DMS53 treated with DMSO at 0.1 percent for 48 hours (cell line): ENCODE measurements at regions not wholly inside any gene's neighbourhood (a gene's known extent, or its start where the extent isn't known, plus 50 kb on each side); places are given as distances from the start of the nearest gene placed in this dataset.
"Not testable (repeated sequence)": the region's sequence is repeated elsewhere in the genome, so short reads cannot be mapped to it uniquely, and the experiment has no call there.

Experiments
- DNase-seq: peaks from one replicate; lab custom pipeline; 2025; ENCODE audit not compliant: unreplicated experiment; lab: John Stamatoyannopoulos, UW

DNA sequence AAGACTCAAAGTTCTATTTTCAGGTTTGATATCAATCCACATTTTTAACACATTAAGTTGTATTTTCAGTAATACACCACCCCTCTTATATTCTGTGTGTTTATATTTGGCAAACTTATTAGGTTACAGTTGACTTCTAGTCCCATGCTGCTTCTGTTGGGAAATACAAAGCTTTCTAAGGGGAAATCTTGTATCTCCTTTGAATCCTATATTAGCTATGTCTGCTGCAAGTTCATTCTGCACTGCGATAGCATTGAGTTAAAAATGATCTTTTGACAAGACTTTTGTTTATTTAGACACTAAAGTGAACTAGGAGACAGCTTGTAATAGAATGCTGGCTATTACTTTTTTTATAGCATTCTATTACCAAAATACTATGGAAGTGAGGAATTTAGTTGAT, 625.1 kb upstream of the ANKRD30A start:
- DNase-seq: no peak

- DNase-seq: no peak
Measured at GRCh38 chr10:36499693-36500092, 625.7 kb upstream of the ANKRD30A start.

- DNase-seq: no peak
Measured at GRCh38 chr10:36496758-36497157, 628.6 kb upstream of the ANKRD30A start.

DNA sequence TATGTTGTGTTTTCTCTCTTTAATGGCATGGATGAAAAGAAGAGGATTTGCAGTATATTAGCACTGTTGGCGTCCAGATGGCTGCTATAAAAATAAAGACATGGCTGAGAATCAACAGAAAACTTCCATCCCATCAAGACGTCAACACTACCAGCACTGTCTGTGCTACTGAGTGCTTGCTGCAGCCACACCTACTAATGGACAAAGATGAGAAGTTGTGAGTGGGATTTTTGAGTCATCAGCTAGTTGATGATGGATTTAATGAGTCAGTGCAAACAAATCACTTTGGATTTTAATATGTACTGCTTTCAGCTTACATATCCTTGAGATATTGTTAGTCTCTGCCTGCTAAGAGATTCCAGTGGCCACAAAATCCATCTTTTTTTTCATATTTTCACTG, 631.0 kb upstream of the ANKRD30A start:
- no peak for DNase-seq

DNA sequence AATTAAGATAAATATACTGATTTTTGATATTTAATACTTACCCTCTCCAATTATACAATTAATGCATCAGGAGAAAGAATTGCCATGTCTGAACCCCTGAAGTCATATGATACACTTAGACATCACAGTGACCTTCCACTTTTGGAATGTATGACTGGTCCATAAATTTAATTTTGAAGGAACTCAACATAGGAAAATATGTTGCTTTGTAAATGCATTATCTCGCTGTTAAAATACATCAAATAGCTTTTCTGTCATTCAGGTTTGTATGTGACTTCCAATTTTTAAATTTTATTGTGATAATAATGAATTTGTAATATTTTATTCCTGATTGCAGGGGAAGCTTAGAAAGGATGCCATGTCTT, 631.9 kb upstream of the ANKRD30A start:
- no peak for DNase-seq

- no peak for DNase-seq
Measured at GRCh38 chr10:36492590-36493515, 632.5 kb upstream of the ANKRD30A start.

DNA sequence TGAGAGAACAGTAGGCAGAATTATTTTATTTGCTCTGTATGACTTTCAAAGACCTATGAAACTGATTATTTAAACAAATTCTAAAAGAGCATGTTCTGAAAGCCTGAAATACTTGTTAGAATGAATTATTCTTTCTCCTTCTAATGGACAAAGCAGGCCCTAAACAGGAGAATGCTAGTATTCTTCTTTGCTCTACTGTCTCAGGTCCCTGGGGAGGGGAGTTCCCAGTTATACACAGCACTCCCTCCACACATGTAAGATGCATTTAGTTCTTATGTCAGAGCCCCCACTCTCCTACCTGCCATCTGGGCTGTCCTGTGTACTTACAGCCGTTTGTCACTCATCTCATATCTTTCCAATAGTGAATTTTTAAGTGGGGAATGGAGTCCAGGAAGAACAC, 633.5 kb upstream of the ANKRD30A start:
- DNase-seq: no peak

GRCh38 chr10:36489611-36490228, 635.7 kb upstream of the ANKRD30A start:
- no peak for DNase-seq

DNA sequence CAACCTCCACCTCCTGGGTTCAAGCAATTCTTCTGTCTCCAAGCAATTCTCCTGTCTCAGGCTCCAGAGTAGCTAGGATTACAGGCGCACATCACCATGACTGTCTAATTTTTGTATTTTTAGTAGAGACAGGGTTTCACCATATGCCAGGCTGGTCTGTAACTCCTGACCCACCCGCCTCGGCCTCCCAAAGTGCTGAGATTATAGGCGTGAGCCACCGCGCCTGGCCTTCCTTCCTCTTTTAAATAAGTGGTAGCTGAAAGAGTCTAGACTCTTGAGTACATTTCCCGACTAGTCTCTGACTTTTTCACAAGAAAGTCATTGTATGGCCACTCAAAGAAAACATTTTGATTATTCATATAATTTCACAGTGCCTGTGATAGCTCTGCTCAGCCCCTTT, 636.2 kb upstream of the ANKRD30A start:
- DNase-seq: no peak

DNA sequence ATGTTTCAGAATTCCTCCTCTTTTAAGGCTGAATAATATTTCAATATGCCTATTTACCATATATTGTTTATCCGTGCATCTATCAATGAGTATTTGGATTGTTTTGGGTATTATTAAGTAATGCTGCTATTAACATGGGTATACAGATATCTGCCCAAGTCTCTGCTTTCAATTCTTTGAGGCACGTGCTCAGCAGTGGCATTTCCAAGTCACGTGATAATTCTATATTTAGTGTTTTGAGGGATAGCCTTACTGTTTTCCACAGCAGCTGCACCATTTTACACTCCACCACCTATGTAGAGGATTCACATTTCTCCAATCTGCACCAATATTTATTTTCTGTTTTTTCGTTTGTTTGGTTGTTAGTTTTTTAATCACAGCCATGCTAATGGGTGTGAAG, 636.8 kb upstream of the ANKRD30A start:
- no peak for DNase-seq

DNA sequence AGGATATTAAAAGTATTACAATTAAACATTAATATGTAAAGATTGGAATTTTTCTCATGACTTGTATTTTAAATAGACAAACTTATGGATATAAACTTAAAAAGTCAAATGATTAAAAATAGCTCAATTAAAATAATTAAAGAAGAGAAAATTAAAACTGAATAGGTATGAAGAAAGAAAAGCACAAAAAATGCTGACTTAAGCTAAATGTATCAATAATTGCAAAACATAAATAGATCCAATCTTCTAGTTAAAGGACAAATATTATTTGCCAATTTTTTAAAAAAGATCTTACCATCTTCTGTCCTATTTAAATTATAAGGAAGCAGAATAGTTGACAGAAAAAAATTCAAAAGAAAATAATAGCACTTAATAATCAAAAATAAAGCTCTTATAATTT, 646.3 kb upstream of the ANKRD30A start:
- no peak for DNase-seq

DNA sequence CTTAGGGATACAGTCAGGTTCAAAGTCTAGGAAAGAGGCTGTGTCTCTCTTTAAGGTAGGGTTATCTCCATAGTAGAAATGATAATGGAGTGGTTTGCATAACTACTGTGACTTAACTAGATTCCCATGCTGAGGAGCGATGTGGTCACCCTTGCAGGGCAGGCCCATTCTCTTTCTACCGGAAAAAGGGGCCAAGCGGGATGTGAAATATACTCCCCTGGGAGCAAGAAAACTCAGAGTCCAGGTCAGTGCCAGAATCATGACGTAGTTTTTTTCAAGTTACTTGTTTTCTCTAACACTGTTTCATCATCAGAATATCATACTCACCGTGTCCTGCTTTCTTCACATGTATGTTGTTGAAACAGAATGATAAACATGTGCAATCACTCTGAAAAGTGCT, 649.0 kb upstream of the ANKRD30A start:
- DNase-seq: no peak

DNA sequence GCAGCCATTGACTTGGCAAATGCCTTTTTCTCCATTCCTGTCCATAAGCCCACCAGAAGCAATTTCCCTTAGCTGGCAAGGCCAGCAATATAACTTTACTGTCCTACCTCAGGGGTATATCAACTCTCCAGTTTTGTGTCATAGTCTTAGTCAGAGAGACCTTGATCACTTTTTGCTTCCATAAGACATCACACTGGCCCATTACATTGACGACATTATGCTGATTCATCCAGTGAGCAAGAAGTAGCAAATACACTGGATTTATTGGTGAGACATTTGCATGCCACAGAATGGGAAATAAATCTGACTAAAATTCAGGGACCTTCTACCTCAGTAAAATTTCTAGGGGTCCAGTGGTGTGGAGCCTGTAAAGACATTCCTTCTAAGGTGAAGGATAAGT, 649.7 kb upstream of the ANKRD30A start:
- no peak for DNase-seq

GRCh38 chr10:36474456-36474855, 650.9 kb upstream of the ANKRD30A start:
- no peak for DNase-seq

- DNase-seq: no peak
Measured at GRCh38 chr10:36473122-36473521, 652.3 kb upstream of the ANKRD30A start.

DNA sequence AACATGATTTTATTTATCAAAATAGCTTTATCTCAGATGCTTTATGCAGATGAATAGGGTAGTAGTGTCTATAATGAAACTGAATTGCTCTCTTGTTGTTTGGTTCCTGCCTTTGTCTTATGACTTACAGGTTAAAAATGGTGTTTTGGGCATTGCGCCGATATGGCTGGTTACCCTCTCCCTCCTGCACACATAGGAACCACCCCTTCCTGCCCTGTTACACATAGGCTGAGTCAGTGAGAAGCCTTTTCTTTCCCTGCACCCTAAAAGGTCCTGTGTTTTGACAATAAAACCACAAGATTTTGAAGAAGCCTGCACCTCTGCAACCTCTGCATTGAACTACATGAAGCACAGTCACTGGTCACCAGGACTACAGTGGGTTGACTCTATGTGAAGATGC, 655.8 kb upstream of the ANKRD30A start:
- DNase-seq: no peak

DNA sequence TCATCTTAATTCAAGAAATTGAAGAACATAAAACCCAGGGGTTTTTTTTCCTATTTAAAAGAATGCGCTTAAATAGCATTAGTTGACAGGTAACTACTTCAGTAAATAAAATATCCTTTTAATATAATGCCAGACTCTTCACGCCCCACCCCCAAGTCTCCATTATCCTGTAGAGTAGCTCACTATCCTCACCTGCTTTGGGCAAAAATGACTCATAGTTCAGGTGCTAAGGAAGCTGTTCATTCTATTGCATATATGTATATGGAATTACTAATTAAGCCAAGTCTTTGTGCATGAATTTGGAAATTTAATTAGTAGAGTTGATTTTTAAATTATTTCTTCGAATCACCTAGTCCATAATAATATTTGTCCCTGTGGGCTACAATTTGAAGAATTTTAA, 656.8 kb upstream of the ANKRD30A start:
- DNase-seq: no peak

GRCh38 chr10:36465604-36466379, 659.6 kb upstream of the ANKRD30A start:
- no peak for DNase-seq

DNA sequence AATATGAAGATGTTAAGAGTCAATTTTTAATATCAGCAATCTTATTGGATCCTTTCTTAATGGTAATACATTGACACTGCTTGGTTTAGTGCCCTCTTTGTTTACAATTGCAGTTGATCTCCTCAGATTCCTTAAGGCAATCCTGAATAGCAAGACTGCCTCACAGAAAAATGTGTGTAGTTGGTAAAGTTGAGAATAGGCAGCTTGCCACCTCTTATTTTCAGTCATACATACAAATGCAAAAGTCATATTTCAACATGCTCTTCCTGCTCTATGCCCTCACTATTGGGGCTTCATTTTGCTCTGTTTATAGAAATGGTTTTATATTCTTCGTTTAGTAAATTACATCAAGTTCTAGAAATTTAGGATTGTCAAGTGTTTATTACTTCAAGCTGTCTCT, 661.1 kb upstream of the ANKRD30A start:
- DNase-seq: no peak

GRCh38 chr10:36463390-36463789, 662.0 kb upstream of the ANKRD30A start:
- no peak for DNase-seq

- DNase-seq: no peak
Measured at GRCh38 chr10:36462194-36462593, 663.2 kb upstream of the ANKRD30A start.

- not testable (repeated sequence) for DNase-seq
Measured at GRCh38 chr10:36458437-36458836, 667.0 kb upstream of the ANKRD30A start.
